ENCODE measurements at regions not wholly inside any gene's neighbourhood (a gene's known extent, or its start where the extent isn't known, plus 50 kb on each side); places are given as distances from the start of the nearest gene placed in this dataset.

DNA sequence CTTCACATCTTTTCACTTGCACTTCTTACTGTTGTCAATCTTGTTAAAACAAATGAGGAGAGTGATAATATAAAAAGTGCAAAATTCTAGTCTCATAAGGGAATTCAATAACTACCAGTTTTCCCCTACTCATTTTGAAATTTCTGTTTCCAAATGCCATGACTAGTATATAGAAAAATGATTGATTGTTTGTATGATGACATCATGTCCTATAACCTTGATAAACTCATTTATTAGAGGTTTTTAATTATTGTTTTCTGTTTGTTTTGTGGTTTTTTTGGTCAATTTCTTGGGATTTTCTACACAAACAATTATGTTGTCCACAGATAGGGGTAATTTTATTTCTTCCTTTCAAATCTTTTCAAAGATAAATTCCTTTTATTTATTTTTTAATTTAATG, 559.1 kb downstream of the TLL1 start:
- intact Hi-C loops (cut with micrococcal nuclease; ENCODE audit: unreplicated experiment) = no loop called here
- DNase-seq (ENCODE audit: low spot score) = no peak
- H3K4me3 ChIP-seq (replicated peaks in 1 of 3; ENCODE audit: insufficient read depth in 1 of 3, low read depth in 2 of 3, low read length in 3 of 3) = no peak overlapping the region
- no peaks in the 10 kb centered on the region for H3K9me3 ChIP-seq (ENCODE audit: low read length)
- BruUV-seq (replicated peaks) = no TSS peak
- in situ Hi-C loops (cut with HindIII; ENCODE audit: extremely low pct_ligation_motif_present, low pct_unique_long_range_greater_than_20kb) = no loop called here
- H3K27me3 ChIP-seq (ENCODE audit: control insufficient read depth in 1 of 2, insufficient read depth in 2 of 2, low read length in 2 of 2) = no peaks in the 10 kb centered on the region
- no peaks in the 10 kb centered on the region for H4K20me1 ChIP-seq (ENCODE audit: insufficient read depth, low read length)
- ChIA-PET POLR2A (no interaction called here), CTCF (ENCODE audit: low intra/inter-chr PET ratio, low total read pairs) (no interaction called here)
- H3K36me3 ChIP-seq (replicated peaks in 1 of 2; ENCODE audit: control insufficient read depth in 1 of 2, insufficient read depth in 2 of 2, low read length in 2 of 2) = no peaks in the 10 kb centered on the region
- no peak overlapping the region for H3K9ac ChIP-seq (ENCODE audit: insufficient read depth, low read depth, low read length)
- H3K4me2 ChIP-seq (ENCODE audit: low read depth, low read length) = no peak overlapping the region
- no peak for ATAC-seq
- TF ChIP-seq ATF7 (IDR thresholded peaks at IDR 0.05) (peak; percentile 78), ATF7 (CRISPR knock-in tag; IDR thresholded peaks at IDR 0.05) (no peak), ZSCAN12 (CRISPR knock-in tag; IDR thresholded peaks at IDR 0.05) (no peak)
- TF ChIP-seq, protein P1, sequence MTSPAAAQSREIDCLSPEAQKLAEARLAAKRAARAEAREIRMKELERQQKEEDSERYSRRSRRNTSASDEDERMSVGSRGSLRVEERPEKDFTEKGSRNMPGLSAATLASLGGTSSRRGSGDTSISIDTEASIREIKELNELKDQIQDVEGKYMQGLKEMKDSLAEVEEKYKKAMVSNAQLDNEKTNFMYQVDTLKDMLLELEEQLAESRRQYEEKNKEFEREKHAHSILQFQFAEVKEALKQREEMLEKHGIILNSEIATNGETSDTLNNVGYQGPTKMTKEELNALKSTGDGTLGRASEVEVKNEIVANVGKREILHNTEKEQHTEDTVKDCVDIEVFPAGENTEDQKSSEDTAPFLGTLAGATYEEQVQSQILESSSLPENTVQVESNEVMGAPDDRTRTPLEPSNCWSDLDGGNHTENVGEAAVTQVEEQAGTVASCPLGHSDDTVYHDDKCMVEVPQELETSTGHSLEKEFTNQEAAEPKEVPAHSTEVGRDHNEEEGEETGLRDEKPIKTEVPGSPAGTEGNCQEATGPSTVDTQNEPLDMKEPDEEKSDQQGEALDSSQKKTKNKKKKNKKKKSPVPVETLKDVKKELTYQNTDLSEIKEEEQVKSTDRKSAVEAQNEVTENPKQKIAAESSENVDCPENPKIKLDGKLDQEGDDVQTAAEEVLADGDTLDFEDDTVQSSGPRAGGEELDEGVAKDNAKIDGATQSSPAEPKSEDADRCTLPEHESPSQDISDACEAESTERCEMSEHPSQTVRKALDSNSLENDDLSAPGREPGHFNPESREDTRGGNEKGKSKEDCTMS (CRISPR knock-in tag; conservative IDR thresholded peaks at IDR 0.05) = no peak
- H3K27ac ChIP-seq (ENCODE audit: extremely low read length, insufficient read depth, low read length) = no peak overlapping the region
- no peak for FAIRE-seq
- no peaks in the 10 kb centered on the region for H3K79me2 ChIP-seq (ENCODE audit: insufficient read depth, low read length)
- no peaks in the 10 kb centered on the region for H3K4me1 ChIP-seq (ENCODE audit: insufficient read depth, low read length)
- H2AFZ ChIP-seq (ENCODE audit: low read length) = no peak overlapping the region

DNA sequence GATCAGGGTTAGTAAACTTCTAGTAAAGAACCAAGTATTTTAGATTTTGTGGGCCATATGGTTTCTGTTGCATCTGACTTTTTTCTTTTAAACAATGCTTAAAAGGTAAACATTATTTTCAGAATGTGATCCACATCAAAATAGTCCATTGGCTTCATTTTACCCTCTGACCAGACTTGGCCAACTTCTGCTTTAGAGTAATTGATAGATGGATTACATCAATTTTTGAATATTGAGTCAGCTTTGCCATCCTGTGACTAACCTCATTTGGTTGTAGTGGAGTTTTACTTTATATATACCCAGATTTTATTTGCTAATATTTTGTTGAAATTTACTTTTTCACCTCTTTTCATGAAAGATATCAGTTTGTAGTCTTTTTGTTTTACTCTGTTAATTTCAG, 559.8 kb downstream of the TLL1 start:
- H2AFZ ChIP-seq (ENCODE audit: low read length) = no peak overlapping the region
- DNase-seq (ENCODE audit: low spot score) = no peak
- H3K27ac ChIP-seq (ENCODE audit: extremely low read length, insufficient read depth, low read length) = no peak overlapping the region
- H3K36me3 ChIP-seq (replicated peaks in 1 of 2; ENCODE audit: control insufficient read depth in 1 of 2, insufficient read depth in 2 of 2, low read length in 2 of 2) = no peaks in the 10 kb centered on the region
- H3K9me3 ChIP-seq (ENCODE audit: low read length) = no peaks in the 10 kb centered on the region
- H3K4me1 ChIP-seq (ENCODE audit: insufficient read depth, low read length) = no peaks in the 10 kb centered on the region
- no TSS peak for BruUV-seq (replicated peaks)
- no peaks in the 10 kb centered on the region for H3K27me3 ChIP-seq (ENCODE audit: control insufficient read depth in 1 of 2, insufficient read depth in 2 of 2, low read length in 2 of 2)
- H3K79me2 ChIP-seq (ENCODE audit: insufficient read depth, low read length) = no peaks in the 10 kb centered on the region
- intact Hi-C loops (cut with micrococcal nuclease; ENCODE audit: unreplicated experiment) (no loop called here), in situ Hi-C loops (cut with HindIII; ENCODE audit: extremely low pct_ligation_motif_present, low pct_unique_long_range_greater_than_20kb) (no loop called here)
- ChIA-PET CTCF (ENCODE audit: low intra/inter-chr PET ratio, low total read pairs) (no interaction called here), POLR2A (no interaction called here)
- no peak overlapping the region for H3K4me3 ChIP-seq (replicated peaks in 1 of 3; ENCODE audit: insufficient read depth in 1 of 3, low read depth in 2 of 3, low read length in 3 of 3)
- H3K9ac ChIP-seq (ENCODE audit: insufficient read depth, low read depth, low read length) = no peak overlapping the region
- no peaks in the 10 kb centered on the region for H4K20me1 ChIP-seq (ENCODE audit: insufficient read depth, low read length)
- FAIRE-seq = no peak
- TF ChIP-seq, protein P2, sequence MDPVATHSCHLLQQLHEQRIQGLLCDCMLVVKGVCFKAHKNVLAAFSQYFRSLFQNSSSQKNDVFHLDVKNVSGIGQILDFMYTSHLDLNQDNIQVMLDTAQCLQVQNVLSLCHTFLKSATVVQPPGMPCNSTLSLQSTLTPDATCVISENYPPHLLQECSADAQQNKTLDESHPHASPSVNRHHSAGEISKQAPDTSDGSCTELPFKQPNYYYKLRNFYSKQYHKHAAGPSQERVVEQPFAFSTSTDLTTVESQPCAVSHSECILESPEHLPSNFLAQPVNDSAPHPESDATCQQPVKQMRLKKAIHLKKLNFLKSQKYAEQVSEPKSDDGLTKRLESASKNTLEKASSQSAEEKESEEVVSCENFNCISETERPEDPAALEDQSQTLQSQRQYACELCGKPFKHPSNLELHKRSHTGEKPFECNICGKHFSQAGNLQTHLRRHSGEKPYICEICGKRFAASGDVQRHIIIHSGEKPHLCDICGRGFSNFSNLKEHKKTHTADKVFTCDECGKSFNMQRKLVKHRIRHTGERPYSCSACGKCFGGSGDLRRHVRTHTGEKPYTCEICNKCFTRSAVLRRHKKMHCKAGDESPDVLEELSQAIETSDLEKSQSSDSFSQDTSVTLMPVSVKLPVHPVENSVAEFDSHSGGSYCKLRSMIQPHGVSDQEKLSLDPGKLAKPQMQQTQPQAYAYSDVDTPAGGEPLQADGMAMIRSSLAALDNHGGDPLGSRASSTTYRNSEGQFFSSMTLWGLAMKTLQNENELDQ (CRISPR knock-in tag; IDR thresholded peaks at IDR 0.05; ENCODE audit: borderline replicate concordance) = no peak
- TF ChIP-seq ZNF713 (CRISPR knock-in tag; IDR thresholded peaks at IDR 0.05) (no peak), ZNF446 (CRISPR knock-in tag; IDR thresholded peaks at IDR 0.05) (no peak), ZNF484 (CRISPR knock-in tag; IDR thresholded peaks at IDR 0.05; ENCODE audit: borderline replicate concordance, low read depth) (no peak), CBX1 (IDR thresholded peaks at IDR 0.05; ENCODE audit: low read depth) (no peak), NRL (CRISPR knock-in tag; IDR thresholded peaks at IDR 0.05; ENCODE audit: borderline replicate concordance) (no peak), RBM39 (IDR thresholded peaks at IDR 0.05; ENCODE audit: low read depth, low read length, poor library complexity, severe bottlenecking) (no peak), SRF (IDR thresholded peaks at IDR 0.05; ENCODE audit: low read depth, low read length) (no peak)
- no peak overlapping the region for H3K4me2 ChIP-seq (ENCODE audit: low read depth, low read length)
- no peak for ATAC-seq
